Stimulated activated naive CD8-positive, alpha-beta T cell treated with anti-CD3 and anti-CD28 coated beads, Interleukin-15, amount 100 ng/mL, for 72 hours (primary cell): ENCODE measurements at regions not wholly inside any gene's neighbourhood (a gene's known extent, or its start where the extent isn't known, plus 50 kb on each side); places are given as distances from the start of the nearest gene placed in this dataset.
A peak's percentile ranks its signal among the peaks of the same experiment; 100 is the strongest.

Experiments
- ATAC-seq: fragments of 150-1000 bp; cut with Tn5 transposase; 2 replicates; pipeline ENCODE4 v1.10.0; 2021; ENCODE audit warnings: mild to moderate bottlenecking, moderate library complexity
- DNase-seq, 2 donors: peaks; one replicate each; pipeline ENCODE4 v3.0.0; 2021 to 2022
- H3K27ac Mint-ChIP-seq, 2 donors: one replicate each; pipeline ENCODE4 v1.8.0; 2022; ENCODE audit warnings: mild to moderate bottlenecking in 2 of 2, mixed read lengths in 2 of 2, moderate library complexity in 2 of 2
- H3K27me3 Mint-ChIP-seq: one replicate; pipeline ENCODE4 v1.8.0; 2022; ENCODE audit warnings: mixed read lengths
- H3K4me1 Mint-ChIP-seq: one replicate; pipeline ENCODE4 v1.8.0; 2022; ENCODE audit warnings: mild to moderate bottlenecking, mixed read lengths
- H3K4me3 Mint-ChIP-seq, 2 donors: one replicate each; pipeline ENCODE4 v1.8.0; 2022; ENCODE audit warnings: mild to moderate bottlenecking in 2 of 2, mixed read lengths in 2 of 2, moderate library complexity in 1 of 2
- H3K9me3 Mint-ChIP-seq, 2 donors: one replicate each; pipeline ENCODE4 v1.8.0; 2022; ENCODE audit warnings: mixed read lengths in 2 of 2

DNA sequence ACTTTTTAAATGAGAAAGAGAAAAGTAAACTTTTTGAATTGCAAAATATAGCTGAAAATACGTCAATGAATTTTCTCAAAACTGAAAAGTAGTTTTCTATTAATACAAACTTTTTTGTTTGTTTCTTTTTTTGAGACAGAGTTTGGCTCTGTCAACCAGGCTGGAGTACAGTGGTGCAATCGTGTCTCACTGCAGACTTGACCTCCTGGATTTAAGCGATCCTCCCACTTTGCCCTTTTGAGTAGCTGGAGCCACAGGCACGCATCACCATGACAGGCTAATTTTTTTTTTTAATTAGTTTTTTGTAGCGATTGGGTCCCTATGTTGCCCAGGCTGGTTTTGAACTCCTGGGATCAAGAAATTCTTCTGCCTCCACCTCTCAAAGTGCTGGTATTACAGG, 610.4 kb downstream of the ELAVL2 start:
- Mint-ChIP-seq H3K9me3 (peaks cover 8 to 10% of the 10 kb centered on the region in 2 donors), H3K27ac (no peak overlapping the region), H3K27me3 (no peaks in the 10 kb centered on the region), H3K4me3 (no peak overlapping the region), H3K4me1 (no peaks in the 10 kb centered on the region)
- DNase-seq (no peak), ATAC-seq (no peak)

DNA sequence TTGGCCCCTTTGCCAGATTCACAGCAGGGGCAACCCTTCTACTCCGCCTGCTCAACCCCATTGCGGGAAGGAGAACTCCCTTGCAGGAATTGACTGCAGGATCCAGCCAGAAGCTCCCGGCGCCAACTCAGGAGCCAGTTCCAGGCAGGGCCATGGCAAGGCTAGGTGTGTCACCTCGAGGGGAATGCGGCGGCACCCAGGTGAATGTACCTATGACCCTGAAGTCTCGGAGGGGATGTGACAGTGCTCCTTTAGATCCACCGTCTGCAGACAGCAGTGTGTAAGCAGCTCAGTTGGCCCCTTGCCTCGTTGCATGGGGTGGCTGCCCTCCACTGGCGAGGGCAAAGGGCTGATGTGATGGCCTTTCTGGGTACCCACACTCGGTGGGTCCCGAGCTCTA, 606.6 kb downstream of the ELAVL2 start:
- DNase-seq (no peak), ATAC-seq (no peak)
- no peaks in the 10 kb centered on the region for H3K27me3 Mint-ChIP-seq
- H3K4me1 Mint-ChIP-seq, result no peaks in the 10 kb centered on the region
- no peak overlapping the region for H3K4me3 Mint-ChIP-seq
- H3K27ac Mint-ChIP-seq, result no peak overlapping the region
- peaks cover 10 to 18% of the 10 kb centered on the region in 2 donors for H3K9me3 Mint-ChIP-seq

DNA sequence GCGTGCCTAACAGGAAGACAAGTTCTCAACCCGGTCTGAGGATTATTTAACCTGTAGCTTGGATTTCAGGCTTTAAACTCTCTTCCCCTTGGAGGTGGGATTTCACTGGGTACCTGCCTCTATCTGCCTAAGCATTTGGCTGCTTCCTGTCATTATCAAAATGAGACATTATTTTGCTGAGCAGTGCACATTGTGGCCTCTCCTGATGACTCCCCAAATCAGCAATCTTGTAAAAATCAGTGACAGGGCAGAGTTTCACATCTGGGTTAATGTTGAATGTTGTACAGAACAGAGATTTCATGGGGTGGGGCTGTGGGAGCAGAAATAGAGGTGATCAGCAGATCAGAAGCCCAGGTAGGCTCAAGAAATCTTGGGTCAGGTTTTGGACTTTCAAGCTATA, 605.9 kb downstream of the ELAVL2 start:
- no peak for ATAC-seq
- no peaks in the 10 kb centered on the region for H3K27me3 Mint-ChIP-seq

DNA sequence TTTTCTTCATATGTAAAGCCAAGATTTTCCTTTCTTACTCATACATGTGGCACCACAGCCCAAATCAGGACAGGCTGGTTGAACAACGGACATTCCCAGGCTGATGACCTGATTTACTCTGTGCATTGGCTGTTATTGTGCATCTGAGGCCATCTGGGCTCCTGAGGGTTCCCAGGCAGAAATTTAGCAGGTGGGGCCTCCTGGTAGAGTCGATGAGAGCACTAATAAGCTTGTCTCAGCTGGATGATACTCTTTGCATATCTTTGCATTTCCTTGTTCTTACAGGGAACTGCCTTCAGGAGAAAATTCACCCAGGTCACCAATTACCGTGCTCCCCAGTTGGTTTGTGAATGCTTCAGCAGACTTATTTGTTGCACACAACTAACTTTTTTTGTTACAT, 605.1 kb downstream of the ELAVL2 start:
- Mint-ChIP-seq H3K4me3 (no peak overlapping the region), H3K4me1 (no peaks in the 10 kb centered on the region), H3K27ac (peak overlapping the region in 1 of 2 donors; percentile 68), H3K27me3 (no peaks in the 10 kb centered on the region), H3K9me3 (peaks cover 15 to 24% of the 10 kb centered on the region in 2 donors)
- ATAC-seq (no peak), DNase-seq (no peak)

More for the DNA sequence above, 605.9 kb downstream of the ELAVL2 start:
- no peak overlapping the region for H3K4me3 Mint-ChIP-seq
- H3K9me3 Mint-ChIP-seq, result peaks cover 15 to 24% of the 10 kb centered on the region in 2 donors
- no peak overlapping the region for H3K27ac Mint-ChIP-seq
- no peak for DNase-seq
- H3K4me1 Mint-ChIP-seq, result no peaks in the 10 kb centered on the region

DNA sequence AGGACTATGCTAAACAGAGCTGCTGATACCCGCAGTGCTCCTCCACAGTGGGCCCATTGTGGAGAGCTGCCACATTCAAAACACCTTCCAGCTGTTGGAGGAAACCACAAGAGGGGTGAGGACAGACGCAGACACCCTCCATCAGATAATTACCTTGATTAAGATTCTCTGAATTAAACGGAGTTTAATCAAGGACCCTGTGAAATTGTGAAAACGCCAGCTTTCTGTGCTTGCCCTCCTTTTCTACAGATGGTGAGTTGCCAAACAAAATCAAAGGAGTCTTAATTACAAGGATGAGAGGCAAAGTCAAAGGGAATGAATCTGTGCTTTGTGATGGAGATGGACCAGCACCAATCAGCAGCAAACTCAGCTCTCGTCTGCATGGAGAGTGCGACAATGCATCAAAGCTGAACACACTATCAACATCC, 596.1 kb downstream of the ELAVL2 start:
- Mint-ChIP-seq H3K27ac (no peak overlapping the region), H3K4me3 (no peak overlapping the region), H3K27me3 (no peaks in the 10 kb centered on the region), H3K4me1 (no peaks in the 10 kb centered on the region), H3K9me3 (peaks cover 1 to 5% of the 10 kb centered on the region in 2 donors)
- DNase-seq (no peak), ATAC-seq (no peak)

DNA sequence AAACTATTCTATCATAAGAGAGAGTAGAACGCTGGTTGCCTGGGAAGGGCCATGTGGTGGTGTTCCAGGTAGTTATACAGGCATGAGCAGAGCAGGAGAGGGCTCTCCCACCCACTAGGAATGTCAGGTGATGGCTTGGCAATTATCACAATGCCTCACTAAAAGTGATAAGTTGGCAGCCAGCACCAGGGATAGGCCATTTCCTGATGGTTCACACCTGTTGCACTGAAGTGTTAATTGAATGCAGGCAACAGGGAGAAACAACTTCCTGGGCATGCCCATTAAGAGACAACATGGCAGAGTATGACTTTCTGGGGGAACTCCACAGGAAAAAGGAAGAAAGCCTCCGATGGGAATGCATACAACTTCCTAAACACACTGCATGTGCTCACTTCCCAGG, 593.2 kb downstream of the ELAVL2 start:
- Mint-ChIP-seq H3K27me3 (no peaks in the 10 kb centered on the region), H3K9me3 (peaks cover 2 to 4% of the 10 kb centered on the region in 2 donors), H3K4me1 (no peaks in the 10 kb centered on the region), H3K27ac (no peak overlapping the region), H3K4me3 (no peak overlapping the region)
- DNase-seq (no peak), ATAC-seq (no peak)

DNA sequence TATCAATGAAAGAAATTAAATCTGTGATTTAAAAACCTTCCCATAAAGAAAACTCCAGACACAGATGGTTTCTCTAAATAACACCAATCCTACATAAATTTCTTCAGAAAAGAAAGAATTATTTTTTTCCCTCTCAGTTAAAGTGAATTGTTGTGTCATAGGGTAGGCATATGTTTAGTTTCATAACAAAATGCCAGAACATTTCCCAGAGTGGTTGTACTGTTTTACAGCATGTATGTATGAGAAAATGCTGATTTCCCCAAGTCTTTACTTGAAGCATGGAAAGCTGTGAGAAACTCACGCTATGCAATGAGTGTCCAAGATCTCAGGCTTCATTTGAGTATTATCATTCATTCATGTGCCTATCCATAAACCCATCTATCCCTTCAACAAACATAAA, 582.5 kb downstream of the ELAVL2 start:
- Mint-ChIP-seq H3K27ac (no peak overlapping the region), H3K9me3 (peaks cover 21 to 36% of the 10 kb centered on the region in 2 donors), H3K27me3 (no peaks in the 10 kb centered on the region), H3K4me3 (no peak overlapping the region), H3K4me1 (no peaks in the 10 kb centered on the region)
- ATAC-seq (no peak), DNase-seq (no peak)

DNA sequence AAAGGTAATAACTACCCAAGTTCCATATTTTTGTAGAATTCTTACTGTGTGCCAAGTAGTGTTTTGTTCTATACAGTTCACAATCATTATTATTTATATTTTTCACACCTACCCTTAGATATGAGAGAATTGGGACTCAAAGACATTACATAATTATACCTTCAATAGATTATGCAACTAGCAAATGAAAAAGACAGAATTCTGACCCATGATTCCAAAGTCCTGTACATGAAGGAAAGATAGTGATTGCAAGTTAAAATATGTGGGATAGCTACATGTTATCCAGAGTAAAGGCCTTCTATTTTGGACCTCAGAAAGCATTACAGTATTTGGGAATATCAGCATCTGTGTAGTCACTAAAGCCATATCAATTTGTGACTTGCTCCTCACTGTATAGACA, 581.0 kb downstream of the ELAVL2 start:
- DNase-seq (no peak), ATAC-seq (no peak)
- Mint-ChIP-seq H3K27me3 (no peaks in the 10 kb centered on the region), H3K4me1 (no peaks in the 10 kb centered on the region), H3K4me3 (no peak overlapping the region), H3K9me3 (peaks cover 20 to 42% of the 10 kb centered on the region in 2 donors), H3K27ac (no peak overlapping the region)

DNA sequence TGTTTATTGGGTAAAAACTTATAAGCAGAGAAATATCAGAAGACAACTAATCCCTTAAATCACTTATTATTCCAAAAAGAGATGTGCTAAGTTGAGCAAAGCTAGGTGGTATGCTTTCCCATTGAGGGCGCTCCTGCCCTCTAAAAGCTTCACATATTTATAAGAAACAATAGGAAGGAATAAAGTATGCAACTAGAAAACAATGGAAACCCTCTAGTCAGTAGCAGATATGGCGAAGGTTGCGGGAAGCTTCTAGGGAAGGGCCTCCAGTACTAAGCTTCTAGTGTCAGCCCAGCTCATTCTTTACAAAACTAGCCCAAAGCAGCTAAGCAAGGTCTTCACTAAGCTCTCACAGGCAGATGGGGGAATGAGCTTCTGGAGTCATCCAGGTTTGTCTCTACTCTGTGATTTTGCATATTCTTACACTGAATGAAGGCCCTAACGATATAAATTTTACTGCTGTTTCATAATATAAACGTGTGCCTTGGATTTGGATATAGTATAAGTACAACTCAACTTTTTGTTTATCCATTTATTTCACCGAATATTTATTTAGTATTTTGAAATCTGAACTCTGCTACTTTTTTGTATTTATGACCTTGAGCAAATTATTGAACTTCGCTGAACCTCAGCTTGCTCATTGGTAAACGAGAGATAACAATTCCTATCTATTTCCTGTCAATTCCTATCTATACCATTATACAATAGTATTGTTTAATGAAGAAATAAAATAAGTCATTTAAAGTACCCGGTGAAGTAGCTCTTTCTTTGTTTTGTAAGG, 571.4 kb downstream of the ELAVL2 start:
- ATAC-seq (no peak), DNase-seq (no peak)
- no peak overlapping the region for H3K4me3 Mint-ChIP-seq
- H3K27ac Mint-ChIP-seq, result no peak overlapping the region
- H3K27me3 Mint-ChIP-seq, result no peaks in the 10 kb centered on the region
- H3K9me3 Mint-ChIP-seq, result peaks cover 9 to 24% of the 10 kb centered on the region in 2 donors
- H3K4me1 Mint-ChIP-seq, result no peaks in the 10 kb centered on the region

DNA sequence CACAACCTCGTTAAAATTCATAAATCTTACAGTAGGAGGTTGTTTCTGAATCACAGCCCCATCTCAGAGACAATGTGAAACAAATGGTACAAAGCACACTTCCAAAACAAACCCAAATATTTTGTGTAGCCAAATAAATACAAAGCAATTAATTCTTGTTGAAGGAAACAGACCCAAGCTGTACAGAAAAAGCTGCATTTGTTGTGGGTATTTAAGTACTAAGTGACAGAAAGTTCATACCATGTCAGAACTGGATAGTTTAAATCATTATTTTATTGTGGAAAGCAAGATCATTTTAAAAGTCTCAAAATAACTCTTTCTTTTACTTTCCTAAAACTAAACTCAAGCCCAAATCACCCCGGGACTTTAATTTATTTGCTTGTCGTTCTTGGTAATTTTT, 570.7 kb downstream of the ELAVL2 start:
- H3K9me3 Mint-ChIP-seq, result peaks cover 5 to 18% of the 10 kb centered on the region in 2 donors
- H3K4me3 Mint-ChIP-seq, result no peak overlapping the region
- no peak overlapping the region for H3K27ac Mint-ChIP-seq
- no peak for ATAC-seq
- H3K27me3 Mint-ChIP-seq, result no peaks in the 10 kb centered on the region
- H3K4me1 Mint-ChIP-seq, result no peaks in the 10 kb centered on the region
- no peak for DNase-seq

DNA sequence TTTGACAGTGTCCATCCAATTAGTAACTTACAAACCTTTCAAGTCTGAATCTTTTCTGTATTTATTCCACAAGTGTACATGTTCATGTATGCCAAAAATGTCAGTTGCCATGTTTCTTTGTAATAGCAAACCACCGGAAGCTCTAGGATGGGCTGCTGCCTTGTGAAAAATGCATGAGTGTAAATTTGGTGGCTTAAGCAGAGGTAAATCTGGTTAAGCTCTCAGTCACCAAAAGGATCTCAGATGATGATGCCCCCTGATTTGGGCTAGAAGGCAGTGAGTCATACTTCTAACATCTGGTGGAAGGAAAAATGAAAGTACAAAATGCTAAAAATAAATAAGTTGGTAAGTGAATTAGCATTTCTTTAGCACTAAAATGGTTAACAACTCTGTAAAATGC, 567.5 kb downstream of the ELAVL2 start:
- Mint-ChIP-seq H3K4me3 (no peak overlapping the region), H3K27me3 (no peaks in the 10 kb centered on the region), H3K9me3 (peaks cover 5 to 8% of the 10 kb centered on the region in 2 donors), H3K4me1 (no peaks in the 10 kb centered on the region), H3K27ac (no peak overlapping the region)
- no peak for DNase-seq
- ATAC-seq, result no peak

DNA sequence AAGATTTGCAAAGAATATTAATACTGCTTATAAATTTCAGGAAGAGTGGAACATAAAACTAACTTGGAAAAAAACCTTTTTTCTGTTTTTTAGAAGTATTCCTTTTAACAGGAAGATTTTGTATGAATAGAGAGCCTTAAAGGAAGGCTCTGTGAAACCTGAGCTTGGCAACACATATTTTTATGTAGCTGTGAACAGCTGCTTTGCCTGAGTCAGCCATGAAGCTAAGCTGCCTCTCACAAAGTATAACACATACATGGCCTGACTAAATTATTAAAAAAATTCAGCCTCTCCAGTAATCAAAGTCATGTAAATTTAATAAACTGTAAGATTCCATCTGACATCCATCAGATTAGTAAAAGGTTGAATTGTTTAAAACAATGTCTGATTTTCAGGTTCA, 547.5 kb downstream of the ELAVL2 start:
- DNase-seq (no peak), ATAC-seq (no peak)
- Mint-ChIP-seq H3K27ac (no peak overlapping the region), H3K9me3 (peaks cover 0 to 10% of the 10 kb centered on the region in 2 donors), H3K4me1 (no peaks in the 10 kb centered on the region), H3K27me3 (no peaks in the 10 kb centered on the region), H3K4me3 (no peak overlapping the region)

DNA sequence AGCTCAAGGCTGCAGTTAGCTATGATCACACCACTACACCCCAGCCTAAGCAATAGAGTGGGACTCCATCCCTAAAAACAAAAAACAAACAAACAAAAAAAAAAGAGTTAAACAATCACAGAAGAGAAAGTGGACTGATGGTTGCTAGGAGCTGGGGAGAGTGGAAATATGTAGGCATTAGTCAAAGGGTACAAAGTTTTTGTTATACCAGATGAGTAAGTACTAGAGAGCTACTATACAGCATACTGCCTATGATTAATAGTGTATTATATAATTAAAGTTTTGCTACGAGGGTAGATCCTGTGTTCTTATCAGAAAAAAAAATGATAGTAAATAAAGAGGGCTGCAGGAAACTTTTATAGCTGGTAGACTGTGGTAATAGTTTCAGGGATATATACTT, 538.6 kb downstream of the ELAVL2 start:
- Mint-ChIP-seq H3K27ac (no peak overlapping the region), H3K9me3 (peaks cover 0 to 6% of the 10 kb centered on the region in 2 donors), H3K27me3 (no peaks in the 10 kb centered on the region), H3K4me1 (no peaks in the 10 kb centered on the region), H3K4me3 (no peak overlapping the region)
- DNase-seq (no peak), ATAC-seq (no peak)

DNA sequence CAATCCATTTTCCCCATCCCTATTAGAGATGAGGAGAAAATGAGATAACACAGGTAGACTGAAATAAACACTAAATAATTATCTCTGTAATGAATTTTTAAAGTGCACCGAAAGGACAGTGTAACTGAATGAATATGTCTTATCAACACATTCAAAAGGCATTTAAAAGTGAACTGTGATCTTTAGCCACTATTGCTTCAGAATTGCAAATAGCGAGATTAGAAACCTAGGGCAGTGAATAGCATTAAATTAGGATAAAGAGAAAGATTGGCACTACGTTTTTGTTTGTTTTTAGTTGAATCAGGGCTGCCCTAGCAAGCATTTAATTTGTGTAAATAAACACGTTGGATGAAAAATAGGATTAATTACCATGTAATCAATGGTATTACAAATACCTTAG, 537.5 kb downstream of the ELAVL2 start:
- Mint-ChIP-seq H3K9me3 (peaks cover 0 to 6% of the 10 kb centered on the region in 2 donors), H3K27ac (no peak overlapping the region), H3K4me1 (no peaks in the 10 kb centered on the region), H3K4me3 (no peak overlapping the region), H3K27me3 (no peaks in the 10 kb centered on the region)
- ATAC-seq (no peak), DNase-seq (no peak)

DNA sequence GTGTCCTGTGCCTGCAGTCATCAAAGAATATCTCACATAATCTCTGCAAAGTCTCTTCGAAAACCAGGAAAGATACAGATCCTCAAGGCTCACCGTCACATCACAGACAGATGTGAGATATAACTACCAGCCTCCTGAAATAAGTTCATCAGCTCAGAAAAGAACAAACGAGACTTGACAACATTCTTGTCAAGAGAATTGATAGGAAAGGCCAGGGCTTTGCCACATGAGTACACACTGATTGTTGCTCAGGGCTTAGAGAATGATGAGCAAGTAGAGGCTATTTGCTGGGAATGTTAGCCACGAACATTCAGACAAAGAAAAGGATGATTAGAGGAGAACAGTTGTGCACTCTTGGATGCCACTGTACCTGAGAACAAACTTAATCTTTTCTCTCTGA, 535.1 kb downstream of the ELAVL2 start:
- Mint-ChIP-seq H3K4me3 (no peak overlapping the region), H3K4me1 (no peaks in the 10 kb centered on the region), H3K27ac (no peak overlapping the region), H3K9me3 (peaks cover 0 to 10% of the 10 kb centered on the region in 2 donors), H3K27me3 (no peaks in the 10 kb centered on the region)
- DNase-seq (no peak), ATAC-seq (no peak)

DNA sequence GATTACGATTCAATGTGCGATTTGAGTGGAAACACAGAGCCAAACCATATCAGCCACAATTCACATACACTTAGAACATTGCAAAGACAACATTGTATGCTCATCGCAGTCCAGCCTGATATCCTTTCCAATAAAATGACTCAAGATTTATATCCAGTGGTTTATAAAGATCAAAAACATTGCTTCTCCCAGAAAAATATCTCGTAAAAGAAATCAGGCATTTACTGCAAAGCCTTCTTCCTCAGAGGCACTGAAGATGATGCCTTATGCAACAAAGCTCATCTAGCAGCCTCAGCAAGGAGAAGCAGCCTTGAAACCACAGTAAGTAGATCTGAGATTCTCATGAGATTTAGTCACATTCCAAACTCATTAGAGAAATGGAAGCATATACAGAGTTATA, 523.8 kb downstream of the ELAVL2 start:
- ATAC-seq (no peak), DNase-seq (no peak)
- Mint-ChIP-seq H3K4me1 (no peaks in the 10 kb centered on the region), H3K4me3 (no peak overlapping the region), H3K27me3 (no peaks in the 10 kb centered on the region), H3K27ac (no peak overlapping the region), H3K9me3 (peaks cover 0 to 5% of the 10 kb centered on the region in 2 donors)

DNA sequence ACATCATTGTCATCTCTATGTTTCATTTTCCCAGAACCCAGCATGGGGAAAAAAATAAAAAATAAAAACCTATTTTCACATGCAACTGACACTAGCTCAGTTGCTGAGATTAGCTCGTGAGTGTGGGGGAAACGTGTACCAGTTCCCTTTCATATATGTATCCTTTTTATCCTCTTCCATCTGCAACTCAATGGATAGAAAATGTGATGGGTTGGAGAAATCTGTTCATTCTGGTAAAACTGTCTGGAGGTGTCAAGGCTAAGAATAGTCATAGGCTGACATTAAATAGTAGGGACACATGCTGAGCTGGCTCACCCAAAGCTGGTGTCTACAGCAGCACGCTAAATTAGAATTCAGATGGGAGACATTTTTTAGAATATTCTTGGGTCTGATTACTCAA, 519.3 kb downstream of the ELAVL2 start:
- Mint-ChIP-seq H3K9me3 (peaks cover 7 to 8% of the 10 kb centered on the region in 2 donors), H3K27ac (no peak overlapping the region), H3K4me3 (no peak overlapping the region), H3K4me1 (no peaks in the 10 kb centered on the region), H3K27me3 (no peaks in the 10 kb centered on the region)
- no peak for DNase-seq
- ATAC-seq, result no peak
